NCI-H2196 treated with DMSO at 0.1 percent for 48 hours (cell line): ENCODE measurements at regions not wholly inside any gene's neighbourhood (a gene's known extent, or its start where the extent isn't known, plus 50 kb on each side); places are given as distances from the start of the nearest gene placed in this dataset.

ENCODE experiments used
- DNase-seq: peaks from one replicate; lab custom pipeline; 2025; ENCODE audit not compliant: unreplicated experiment; lab: John Stamatoyannopoulos, UW

GRCh38 chr11:23023319-23023718 lies 163.0 kb upstream of the CCDC179 start:
- DNase-seq = no peak

DNA sequence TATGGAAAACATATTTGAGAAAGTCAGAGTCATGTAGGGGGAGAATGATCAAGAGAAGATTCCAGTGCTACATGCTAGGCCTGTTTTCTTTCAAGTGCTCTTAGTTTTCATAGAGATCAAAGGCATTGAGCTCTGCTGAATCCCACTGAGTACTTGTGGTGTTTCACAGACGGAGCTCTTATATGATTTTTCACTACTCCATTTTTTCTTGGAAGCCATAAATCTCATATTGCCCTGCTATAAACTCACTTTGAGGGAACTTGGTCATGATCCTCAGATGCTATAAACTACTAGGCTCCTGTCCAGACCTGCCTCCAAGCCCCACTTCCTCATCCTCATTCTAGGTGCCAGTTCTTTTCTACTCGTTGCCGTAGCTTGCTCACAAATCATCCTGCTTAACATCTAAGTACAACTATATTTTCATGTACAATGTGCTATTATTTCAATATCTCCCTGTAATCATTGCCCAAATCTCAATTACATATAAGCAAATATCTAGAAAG lies 180.8 kb upstream of the CCDC179 start:
- no peak for DNase-seq

DNA sequence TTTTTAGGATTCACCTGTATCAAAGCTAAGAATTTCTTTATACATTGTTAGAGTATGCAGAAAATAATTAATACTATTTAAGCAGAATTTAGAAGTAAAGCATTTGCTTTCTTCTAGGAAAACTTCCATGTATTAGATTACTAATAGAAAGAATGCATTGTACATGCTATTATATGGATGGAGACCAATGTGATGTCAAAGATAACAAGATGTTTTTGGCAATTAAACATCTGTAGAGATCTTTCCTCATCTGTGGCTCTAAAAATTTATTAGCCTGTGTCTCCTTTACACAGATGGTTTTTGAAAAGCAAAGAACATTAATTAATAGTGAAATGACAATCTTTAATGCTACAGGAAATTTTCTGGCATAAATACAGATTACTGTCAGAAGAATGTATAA lies 198.4 kb upstream of the CCDC179 start:
- DNase-seq = no peak

DNA sequence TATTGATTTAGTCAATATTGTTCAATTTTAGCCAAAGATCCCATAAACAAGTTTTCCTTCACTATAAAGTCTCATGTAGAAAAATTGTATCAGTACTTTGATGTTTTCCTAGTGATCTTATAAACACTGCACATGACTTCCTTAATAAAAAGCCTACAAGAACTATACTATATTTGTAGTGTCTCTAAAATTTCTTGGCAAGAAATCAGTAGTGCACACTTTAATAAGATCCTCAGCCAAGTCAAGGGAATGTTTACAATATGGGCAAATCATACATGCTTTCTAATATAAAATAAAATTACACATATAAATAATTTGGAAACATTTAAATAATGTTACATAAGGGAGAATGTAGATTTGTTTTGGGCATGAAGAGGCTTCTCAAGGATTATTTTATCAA lies 203.0 kb upstream of the CCDC179 start:
- DNase-seq = no peak

- DNase-seq = no peak
Measured at GRCh38 chr11:23078289-23078971, 218.2 kb upstream of the CCDC179 start.

DNA sequence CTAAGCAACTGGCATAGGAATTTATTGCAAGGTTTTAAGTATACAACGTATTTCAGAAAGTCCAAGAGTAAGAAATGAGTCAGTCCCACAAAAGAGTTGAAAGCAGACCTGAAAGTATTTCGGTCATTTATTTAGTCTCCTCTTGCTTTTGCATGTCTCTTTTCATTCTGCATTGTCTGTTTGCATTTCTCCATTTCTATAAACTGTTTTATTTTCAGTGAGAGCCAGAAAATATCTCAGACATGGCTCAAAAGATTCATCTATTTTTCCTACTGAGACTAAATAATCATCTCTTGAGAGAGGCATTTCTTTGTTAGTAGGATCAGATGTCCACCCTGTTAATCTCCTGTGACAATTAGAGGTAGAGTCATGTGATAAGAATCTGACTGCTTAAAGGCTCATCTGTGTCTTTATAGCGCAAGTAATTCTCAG lies 219.1 kb upstream of the CCDC179 start:
- no peak for DNase-seq

DNA sequence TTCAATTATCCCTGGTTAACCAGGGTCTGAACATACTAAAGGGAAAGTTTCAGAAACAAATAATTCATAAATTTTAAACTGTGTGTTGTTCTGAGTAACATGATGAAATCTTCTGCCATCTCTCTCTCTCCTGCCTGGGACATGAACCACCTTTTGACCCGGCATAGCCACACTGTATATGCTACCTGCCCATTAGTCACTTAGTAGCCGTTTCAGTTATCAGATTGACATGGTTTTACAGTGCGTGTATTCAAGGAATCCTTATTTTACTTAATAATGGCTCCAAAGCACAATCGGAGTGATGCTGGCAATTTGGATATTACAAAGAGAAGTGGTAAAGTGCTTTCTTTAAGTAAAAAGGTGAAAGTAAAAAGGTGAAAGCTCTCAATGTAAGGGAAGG lies 227.1 kb upstream of the CCDC179 start:
- no peak for DNase-seq

DNA sequence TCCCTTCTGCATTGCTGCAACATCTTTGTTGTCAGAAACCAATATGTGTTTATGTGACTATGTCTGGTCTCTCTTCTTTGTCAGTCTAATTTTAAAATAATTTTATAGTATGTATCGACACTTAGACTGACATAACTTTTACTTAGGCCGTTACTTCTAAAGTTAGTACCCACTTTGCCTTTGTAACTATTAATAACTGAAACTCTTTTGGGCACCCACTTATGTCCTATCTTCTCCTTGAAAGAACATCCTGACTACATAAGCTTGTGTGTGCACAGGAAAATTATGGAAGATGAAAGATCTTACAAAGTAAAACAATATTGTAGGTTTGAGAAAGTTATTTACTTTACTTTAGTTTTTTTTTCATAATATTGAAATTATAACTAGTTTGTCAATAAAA lies 230.4 kb upstream of the CCDC179 start:
- DNase-seq = no peak

DNA sequence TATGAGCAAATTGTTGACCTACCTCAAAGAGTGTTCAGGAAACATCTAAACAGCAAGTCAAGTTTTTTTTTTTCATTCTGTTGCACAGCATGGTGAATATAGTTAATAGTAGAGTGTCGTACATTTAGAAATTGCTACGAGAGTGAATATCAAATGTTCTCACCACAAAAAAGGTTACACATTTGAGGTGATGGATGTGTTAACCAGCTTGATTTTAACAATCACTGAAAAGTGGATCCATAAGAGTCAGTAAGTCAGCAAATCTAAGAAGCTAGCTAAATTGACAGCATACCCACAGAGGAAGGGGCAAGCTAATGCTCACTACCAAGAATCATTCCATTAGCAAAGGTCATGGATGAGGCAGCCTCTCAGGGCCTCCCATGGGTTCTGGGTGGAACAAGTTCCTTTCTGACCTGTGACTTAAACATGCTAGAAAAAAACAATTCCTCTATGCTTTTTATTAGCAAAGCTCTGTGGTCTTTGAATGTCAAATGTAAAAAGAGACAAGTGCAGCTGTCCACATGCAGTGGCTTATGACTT lies 235.4 kb upstream of the CCDC179 start:
- no peak for DNase-seq

- no peak for DNase-seq
Measured at GRCh38 chr11:23097891-23098290, 237.6 kb upstream of the CCDC179 start.

DNA sequence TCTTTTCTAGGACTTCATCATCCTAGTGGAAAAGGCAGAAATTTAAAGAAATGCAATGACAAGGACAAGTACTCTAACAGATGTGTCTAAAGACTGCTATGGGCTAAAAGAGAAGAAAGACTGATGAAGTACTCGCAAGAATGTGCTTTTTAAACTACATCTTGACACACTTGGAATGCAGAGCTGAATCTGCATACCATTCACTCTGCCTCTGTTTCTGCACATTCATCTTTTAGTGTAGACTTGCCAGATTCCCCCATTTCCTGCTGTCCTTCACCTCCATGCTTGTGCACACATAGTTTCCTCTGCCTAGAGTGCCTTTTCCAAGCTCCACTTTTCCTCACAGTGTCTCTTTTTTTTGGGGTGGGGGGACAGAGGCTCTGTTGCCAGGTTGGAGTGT lies 239.0 kb upstream of the CCDC179 start:
- no peak for DNase-seq

GRCh38 chr11:23100726-23101125 lies 240.5 kb upstream of the CCDC179 start:
- no peak for DNase-seq

- DNase-seq = no peak
Measured at GRCh38 chr11:23103416-23103815, 243.1 kb upstream of the CCDC179 start.

- no peak for DNase-seq
Measured at GRCh38 chr11:23111527-23111926, 251.3 kb upstream of the CCDC179 start.

DNA sequence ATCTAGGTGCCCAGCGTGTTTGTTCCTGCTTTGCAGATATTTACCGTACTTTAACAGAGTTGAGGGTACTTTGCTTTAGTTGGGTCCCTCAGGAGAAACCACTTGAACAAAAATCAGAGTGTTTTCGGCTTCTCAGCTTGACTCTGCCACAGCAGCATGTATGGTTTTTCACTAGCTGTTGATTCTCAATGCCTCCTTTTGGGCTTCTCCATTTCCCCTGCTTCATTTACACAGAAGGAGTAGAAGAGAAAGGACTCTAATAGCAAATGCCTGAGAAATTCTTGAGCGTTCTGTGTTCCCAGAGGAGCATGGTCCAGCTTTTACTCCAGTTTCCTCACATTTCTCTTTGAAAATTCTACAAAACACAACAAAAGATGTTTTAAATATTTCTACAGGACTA lies 252.1 kb upstream of the CCDC179 start:
- DNase-seq = no peak

GRCh38 chr11:23112987-23113886 lies 253.0 kb upstream of the CCDC179 start:
- DNase-seq = peak; percentile 31

DNA sequence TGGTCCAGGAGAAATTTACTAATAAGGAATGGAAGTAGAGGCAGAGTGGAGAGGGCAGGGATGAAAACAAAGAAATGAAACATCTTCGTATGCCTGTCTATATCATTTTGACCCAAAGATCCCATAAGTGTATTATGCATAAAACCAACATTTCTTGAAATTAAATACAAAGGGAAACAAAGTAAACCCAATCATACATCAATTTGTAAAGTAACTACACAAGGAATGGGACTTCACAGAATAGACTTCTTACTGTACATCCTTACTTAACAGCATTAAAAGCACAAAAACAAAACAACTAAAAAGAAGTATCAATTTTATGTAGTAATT lies 253.6 kb upstream of the CCDC179 start:
- DNase-seq = no peak

DNA sequence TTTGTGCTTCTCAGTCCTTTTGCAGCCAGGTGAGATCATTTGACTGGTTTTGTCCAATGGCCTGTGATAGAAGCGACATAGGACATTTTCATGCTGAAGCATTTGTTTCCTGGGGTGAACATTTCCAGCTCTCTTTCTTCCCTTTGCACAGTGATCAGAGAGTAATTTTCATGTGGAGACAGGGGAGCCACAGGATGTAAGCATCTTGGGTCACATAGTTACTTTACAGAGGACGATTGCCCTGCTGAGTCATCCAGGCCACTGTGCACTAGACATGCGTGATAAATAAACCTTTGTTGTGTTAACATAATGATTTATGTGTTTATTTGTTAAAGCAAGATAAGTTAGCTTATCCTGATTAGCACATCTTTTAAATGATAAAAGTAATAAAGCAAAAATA lies 263.5 kb upstream of the CCDC179 start:
- no peak for DNase-seq

- no peak for DNase-seq
Measured at GRCh38 chr11:23124249-23124648, 264.0 kb upstream of the CCDC179 start.

DNA sequence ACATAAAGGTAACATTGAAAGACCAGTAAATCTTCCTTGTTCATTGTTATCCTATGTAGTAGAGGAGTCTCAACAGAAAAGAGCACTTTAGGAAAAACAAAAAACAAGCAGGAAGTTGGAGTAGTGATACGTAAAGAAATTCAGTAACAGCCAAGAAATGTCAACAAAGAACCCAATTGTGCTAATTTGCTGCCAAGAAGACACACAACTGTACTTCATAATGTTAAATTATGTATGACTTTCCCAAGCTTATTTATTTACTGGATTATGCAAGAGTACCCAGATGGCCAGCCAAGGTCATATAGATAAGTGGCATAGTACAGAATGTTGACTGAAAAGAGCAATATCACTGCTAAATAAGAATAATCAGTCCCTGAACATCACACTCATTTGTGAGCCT lies 264.7 kb upstream of the CCDC179 start:
- no peak for DNase-seq

DNA sequence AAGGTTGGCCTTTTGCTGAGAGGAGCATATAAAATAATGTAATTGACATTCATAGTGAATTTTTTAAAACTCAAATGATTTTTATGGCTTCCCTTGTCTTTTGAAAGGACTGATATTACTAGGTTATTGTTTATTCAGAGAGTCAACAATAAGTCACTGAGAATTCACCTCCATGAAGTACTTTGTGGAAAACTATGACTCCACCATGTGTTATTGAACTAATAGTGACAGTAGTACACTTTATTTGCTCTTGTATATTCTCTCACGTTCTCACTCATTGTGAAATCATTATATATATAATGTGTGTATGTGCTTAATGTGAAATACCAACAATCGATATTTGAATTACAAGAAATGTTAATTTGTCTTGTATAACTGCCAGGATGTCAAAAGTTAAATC lies 267.4 kb upstream of the CCDC179 start:
- no peak for DNase-seq

- no peak for DNase-seq
Measured at GRCh38 chr11:23134627-23135026, 274.4 kb upstream of the CCDC179 start.
